ENCODE measurements at regions not wholly inside any gene's neighbourhood (a gene's known extent, or its start where the extent isn't known, plus 50 kb on each side); places are given as distances from the start of the nearest gene placed in this dataset.

DNA sequence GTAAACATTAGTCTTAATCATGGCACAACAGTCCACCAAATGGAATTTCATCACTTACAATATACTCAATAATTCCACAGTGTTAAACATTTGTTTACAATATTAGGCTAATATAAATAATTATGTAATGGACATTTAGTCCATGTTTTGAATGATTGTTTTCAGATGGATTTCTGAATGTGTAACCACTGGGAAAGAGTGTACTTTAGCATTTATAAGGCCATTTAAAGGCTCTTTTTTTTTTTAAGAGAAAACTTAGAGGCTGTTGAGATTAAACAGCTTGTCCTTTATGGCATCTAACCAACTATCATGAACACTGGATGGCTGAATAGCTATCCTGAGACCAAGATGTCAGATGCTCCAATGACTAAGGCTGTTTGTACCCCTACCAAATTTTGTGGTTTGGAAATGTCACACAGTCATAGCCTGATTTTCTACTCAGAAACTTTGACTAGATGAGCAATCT, 248.3 kb upstream of the GLI3 start:
- DNase-seq, result no peak

DNA sequence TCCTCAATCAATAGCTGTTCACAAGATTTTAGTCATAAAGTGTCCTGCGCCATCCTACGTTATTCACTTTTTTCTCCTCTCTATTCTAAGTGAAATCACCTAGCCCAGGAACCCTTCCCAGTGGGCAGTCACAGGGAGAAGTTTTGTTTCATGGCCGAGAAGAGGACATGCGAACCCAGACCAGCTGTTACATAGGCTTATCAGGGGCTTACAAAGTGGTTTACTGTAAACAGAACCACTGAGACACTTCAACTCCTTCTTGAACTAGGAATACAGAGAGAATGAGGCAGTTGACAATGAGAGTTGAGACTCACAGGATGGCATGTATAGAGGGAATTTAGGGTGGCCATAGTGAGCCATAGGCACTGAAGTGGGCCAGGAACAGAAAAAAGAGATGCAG, 246.9 kb upstream of the GLI3 start:
- DNase-seq, result no peak

DNA sequence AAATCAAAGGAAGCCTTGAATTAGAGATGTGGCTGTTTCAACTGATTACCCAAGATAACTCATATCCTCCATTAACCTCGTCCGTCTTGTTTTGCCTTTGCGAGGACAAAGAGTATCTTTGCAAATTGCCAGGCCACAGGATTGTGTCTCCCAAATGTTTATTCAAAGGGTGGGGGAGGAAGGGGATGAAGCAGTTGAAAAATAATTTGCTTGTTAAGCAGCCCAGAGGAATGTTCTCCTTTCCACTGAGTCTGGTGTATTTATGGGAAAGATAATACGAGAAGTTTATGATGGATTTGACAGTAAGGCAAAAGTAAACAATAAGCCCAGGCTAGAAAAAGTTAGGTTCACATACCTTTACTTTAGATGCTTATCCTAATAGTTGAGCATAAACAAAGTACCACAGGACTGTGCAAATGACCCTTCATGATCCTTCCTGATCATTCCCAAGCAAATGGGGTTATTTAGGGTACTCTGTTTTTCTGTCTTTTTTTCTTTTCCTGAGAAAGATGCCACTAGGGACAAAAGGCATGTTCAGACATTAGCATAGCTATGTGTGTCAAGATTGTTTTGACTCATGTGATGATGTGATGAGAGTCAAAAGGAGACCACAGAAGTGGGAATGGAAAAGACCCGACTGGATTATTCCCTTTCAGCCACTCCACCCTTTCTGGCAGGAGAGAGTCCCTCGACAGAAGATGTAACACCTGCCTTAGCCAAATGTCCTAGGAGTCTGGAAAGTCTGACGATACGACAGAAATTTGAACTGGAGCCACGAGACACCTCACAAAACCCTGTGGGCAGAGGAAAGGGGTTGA, 243.0 kb upstream of the GLI3 start:
- DNase-seq, result no peak

DNA sequence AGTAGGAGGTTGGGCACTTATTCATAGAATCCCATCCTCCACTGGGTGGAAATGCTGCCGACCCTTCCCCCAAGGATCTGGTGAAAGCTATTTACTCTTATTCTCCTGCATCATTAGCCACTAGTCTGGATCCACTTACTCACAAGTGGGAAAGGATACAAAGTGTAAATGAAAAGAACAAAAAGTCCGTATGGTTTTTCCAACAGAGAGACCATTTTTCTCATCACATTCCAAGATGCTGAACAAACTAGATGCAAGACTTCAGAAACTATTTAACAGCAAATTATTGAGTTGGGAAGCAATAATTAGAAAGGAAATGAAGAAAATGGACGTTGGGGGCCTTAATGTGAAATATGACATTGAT, 242.4 kb upstream of the GLI3 start:
- no peak for DNase-seq

DNA sequence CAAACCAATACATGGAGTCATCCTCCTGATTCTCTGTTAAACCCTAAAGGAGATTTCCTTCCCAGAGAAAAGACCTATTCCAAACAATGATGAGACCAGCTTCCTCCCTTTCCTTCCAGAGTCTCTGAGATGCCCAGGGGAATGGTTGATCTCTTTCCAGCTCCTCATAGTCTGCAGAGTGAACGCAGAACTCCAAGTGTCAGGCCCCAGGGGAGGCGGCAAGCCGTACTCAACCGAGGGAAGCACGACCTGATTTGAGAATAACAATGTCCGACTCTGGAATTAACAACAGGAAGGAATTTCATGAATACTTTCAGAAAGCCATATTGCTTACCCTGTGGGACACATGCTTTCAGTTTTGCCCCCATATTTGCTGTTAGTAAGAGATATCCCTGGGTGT, 241.7 kb upstream of the GLI3 start:
- no peak for DNase-seq

DNA sequence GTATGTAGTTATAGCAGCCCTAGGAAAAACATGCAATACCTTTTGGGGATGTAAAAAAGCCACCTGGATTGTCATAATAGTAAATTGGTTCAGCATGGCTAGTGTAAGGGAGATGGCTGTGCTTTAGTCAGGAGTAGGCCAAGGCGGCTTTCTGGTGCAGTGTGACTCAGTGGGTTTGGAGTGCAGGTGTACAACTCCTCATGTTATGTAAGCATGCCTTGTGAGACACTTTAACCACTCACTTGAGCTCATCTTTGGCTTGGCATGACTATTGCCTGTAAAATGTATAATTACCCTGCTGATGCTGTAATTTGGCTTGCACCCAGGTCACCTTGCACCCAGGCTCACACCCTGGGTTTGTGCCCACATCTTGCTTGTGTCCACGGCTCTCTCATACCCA, 239.2 kb upstream of the GLI3 start:
- no peak for DNase-seq

DNA sequence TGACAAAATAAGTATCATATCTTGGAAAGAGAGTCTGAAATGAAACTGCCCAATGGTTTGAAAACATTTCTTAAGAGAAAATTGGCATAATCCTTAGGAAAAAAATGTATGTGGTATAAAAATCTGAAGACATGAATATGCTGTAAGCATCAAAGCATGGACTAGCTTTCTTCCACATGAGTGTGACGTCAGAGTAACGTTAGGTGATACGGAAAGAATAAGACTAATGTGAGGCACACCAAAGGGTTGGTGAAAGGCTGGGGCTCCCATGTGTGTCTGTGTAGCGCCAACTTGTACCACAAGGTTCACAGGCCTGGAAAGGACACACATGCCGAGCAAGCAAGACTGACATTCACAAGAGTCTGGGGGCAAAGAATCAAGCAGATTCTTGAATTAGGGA, 238.1 kb upstream of the GLI3 start:
- DNase-seq, result no peak

DNA sequence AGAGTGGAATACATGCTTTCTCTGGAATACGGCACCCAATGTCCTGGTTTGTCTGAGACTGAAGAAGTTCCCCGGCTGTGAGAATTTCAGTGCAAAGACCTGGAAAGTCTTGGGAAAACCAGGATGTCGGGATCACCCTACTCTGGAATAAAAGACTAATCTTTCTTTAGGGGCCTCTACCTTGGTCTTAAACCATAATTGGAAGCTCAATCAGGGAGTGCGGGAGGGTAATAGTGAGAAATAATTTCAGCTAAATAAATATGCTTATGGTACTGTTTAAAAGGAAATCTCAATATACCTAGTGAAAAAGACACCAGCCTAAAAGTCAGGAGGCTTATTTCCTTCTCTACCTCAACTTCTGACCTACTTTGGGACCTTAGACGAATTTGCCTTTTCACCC, 236.1 kb upstream of the GLI3 start:
- no peak for DNase-seq

DNA sequence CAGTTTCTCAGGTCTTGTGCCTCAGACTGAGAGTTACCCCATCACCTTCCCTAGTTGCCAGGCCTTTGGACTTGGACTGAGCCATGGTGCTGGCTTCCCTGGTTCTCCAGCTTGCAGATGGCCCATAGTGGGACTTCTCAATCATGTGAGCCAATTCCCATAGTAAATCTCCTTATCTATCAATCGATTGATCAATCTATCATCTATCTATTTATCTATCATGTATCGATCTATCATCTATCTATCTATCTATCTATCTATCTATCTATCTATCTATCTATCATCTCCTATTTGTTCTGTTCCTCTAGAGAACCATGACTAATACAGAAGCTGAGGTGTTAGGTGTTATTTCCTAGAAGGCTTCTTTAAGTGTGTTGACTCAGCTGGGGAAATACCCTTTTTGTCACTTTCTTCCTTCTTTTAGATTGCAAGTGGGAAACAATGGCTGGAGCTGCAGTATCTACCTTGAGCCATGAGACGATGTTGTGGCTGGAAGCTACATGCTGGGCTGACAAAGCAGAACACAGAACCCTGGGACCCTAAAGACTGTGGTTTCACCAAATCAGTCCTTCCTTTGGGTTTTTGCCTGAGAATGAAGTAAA, 234.7 kb upstream of the GLI3 start:
- no peak for DNase-seq

DNA sequence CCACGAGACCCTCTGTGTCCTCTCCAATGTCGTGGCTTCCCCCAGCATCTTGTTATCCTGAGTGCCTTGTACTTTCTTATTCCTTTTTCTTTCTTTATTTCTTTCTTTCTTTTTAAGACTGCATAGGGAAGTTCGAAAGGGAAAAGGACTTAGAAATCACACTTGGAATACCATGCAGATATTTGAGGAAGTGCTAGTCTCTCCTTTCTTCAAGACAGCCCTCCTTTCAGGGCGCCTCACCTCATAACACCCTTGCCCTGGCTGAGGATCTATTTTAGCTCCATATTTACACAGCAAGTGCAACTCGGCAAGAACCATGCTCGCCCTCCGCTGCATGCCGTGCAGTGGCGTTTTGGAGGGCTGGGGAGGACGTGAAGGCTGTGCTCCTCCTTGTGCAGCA, 232.3 kb upstream of the GLI3 start:
- peak; percentile 60 for DNase-seq

DNA sequence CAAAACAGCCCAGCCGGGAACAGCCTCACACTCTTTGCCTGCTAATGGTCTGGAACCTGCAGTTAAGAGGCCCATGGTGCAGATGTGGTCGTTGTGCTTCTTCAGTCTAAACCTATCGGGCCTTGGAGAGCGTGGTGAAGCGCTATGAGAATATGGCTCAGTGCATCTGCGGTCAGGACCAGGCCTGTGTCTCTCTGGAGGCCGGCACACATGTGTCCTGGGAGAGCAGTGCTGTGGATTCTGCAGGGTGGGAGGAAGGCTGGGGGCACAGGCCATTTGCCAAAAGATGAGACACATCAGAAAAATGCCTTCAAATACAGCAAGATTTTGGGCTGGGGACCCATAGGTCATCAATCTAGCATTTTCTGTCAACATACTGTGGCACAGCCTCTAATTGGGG, 231.5 kb upstream of the GLI3 start:
- no peak for DNase-seq

DNA sequence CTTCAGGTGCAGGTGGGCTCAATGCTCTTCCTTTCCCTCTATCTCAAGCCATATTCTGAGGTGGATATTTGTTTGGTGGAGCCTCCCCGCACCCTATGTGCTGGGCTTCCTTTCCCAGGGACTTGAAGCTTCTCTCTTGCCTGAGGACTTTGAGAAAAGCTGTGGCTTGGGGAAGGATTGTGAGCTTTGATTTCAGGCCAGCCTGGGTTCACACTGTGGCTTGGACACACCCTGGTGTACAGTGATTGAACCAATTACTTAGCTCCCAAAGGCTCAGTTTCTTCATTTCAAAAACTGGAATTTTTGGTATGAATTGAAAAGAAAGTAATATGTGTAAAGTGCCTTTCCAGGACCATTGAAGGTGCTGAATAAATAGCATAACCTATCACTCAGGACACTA, 224.5 kb upstream of the GLI3 start:
- DNase-seq, result no peak

DNA sequence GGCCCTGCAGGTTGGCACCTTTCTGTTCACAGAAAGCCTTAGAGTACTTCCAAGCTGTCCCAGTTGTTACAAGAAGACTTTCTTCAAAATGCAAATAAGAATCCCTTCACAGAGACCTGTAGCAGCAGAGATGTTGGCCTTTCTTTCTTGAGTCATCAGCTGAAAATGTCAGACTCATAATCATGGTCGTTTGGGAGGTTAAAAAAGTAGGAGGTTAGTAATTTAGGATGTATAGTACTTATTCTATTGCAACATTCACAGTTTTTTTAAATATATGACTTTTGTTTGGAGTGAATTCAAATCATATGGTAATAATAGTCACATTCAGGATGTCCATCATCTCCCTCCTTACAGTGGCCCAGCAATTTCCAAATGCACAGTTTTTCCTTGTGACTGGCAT, 223.9 kb upstream of the GLI3 start:
- no peak for DNase-seq

DNA sequence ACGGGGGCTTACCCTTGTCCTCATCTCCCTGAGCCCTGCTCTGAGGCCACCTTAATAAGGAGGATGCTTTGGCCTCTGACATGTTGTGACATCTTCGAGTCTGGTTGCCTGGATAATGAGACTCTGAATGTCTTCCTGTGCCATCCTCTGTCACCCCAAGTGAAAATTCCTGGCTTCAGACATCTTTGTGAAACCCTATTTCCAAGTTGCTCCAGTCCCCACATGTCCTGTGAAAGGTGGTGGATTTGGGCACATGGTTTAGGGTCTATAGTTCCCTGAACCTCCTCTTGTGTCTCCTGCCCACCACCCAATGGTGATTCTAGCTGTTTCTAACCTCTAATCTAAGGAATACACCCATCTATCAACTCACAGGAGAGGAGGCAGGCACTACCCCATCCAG, 223.1 kb upstream of the GLI3 start:
- no peak for DNase-seq

DNA sequence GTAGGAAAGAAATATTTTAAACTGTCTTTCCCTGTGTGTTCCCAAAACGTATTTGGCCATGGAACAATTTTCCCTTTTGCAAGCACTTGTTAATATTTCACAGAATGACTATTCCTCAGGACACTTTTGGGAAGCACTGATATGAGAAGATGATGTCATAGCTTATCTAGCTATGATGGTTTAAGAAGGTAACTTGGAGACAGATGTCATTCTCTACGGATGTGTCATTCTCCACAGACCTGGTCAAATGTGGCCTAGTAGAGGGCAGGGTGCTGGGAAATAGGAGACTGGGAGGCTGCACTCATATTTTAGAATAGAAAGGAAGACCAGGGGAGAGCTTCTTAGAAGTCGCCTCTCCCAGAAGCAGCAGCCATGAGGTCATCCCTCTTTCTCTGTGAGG, 220.7 kb upstream of the GLI3 start:
- no peak for DNase-seq

DNA sequence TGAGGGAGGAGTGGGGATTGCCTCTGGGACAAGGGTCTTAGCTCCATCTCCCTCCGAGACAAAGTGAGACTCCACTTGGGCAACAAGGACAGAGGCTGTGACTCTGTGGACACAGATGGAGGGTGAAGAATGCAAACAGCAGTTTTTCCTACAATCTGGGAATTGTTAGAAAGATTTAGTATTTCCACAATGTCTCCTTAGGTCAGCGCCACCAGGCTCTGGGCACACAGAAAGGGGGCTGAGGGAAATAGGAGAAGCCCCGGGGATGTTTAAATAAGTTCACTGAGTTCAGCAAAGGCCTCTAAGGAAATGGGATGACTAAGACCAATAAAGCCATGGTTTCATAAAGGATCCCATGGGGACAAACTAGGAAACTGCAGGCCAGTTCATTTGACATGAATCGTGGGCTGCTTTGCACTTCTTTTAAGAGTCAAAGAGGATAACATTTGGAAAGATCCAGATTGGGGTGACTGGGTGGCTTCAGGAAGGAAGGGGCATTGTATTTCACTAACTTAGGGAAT, 219.8 kb upstream of the GLI3 start:
- no peak for DNase-seq

DNA sequence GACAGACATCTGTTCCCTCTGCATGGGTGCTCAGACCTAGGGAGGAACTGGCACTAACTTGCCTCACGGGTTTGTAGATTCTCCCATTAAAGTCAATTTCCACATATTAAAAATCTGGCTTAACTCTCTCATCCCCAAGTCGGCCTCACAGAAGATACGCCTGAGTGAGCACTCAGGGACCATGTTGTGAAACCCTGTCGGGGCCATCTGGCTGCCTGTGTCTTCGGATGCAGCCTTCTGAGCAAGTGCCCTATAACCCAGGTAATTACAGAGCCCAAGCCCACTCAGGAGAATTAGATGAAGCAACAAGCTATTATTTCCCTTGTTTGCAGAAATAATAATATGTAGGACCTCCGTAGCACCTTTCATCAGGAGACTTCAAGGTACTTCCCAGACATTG, 219.3 kb upstream of the GLI3 start:
- DNase-seq, result no peak

DNA sequence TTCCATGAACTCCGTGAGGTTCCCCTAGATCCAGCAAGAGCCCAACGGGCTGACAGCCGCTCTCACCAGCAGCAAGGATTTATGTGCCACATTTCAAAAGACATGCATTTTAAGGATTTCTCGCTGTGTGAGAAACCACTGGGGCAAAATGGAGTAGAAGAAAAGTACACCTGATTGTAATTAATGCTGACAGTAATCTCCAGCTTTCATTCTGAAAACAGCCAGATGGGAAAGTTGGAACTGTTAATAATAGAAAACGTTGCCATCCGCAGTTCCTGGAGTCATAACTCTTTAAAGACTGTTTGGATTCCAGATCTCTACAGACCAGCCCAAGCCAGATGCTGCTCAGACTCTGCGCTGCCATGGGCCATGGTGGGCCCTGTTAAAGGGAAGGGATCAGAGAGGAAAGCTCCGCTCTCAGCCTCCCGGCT, 216.9 kb upstream of the GLI3 start:
- no peak for DNase-seq

DNA sequence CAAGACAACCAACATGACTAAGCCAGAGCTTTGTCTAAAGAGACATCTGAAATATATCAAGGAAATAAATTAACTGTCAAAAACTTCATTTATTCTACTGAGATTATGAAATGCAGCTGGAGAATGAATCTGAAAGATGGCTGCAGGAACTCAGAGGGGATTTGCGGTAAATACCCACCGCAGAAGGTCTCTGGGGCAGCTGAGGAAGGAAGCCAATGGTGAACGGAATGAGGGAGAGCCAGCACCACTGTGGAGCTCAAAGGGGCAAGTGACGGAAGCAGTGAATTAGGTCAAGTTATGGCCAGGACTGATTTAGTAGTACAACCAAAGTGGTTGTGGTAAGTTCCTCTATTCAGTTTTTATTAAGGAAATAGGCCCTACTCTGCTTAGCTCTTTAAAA, 215.3 kb upstream of the GLI3 start:
- DNase-seq, result no peak

DNA sequence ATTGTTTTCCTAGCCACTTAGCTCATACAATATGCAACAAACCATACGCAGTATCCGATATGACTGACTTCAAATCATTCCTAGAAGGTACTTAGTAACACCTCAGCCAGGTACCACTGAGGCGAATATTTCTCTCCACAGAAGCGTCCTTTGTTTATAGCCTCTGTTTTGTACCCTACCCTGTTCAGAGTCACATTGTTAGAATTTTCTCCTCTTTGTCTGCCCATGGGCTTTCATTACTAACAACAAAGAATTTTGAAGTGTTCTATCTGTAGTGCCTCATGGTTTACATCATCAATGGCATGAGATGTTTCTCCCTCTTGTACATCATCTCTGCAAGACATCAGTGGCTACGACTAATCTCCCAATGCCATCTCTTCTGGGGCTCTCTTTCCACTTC, 212.4 kb upstream of the GLI3 start:
- DNase-seq, result no peak

DNA sequence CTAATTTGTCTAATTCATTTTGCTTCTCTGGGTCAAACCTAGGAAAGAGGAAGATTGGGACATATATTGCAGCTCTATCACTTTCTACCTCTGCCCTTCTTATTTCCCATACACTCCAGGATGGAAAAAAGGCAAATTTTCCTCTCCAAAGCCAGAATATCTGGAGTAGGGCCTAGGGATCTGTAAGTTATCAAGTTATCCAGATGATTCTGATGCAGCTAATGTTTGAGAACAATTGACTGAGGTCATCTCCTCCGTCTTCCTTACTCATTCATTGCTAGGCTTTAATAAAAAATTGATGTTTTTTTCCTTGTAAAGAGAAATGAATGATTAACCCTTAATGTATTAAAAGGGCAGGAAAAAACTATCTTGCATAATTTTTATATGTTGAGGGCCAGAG, 211.9 kb upstream of the GLI3 start:
- DNase-seq, result no peak

DNA sequence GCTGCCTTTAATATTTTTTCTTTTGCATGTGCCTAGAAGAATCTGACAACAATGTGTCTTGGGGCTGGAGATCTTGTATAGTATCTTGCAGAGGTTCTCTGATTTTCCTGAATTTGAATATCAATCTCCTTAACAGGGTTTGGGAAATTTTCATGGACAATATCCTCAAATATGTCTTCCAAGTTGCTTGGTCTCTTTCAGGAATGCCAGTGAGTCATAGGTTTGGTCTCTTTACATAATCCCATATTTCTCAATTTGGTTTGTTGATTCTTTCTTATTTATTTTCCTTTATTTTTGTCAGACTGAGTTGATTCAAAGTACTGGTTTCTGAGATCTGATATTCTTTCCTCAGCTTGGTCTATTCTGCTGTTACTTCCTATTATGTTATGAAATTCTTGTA, 208.7 kb upstream of the GLI3 start:
- no peak for DNase-seq

DNA sequence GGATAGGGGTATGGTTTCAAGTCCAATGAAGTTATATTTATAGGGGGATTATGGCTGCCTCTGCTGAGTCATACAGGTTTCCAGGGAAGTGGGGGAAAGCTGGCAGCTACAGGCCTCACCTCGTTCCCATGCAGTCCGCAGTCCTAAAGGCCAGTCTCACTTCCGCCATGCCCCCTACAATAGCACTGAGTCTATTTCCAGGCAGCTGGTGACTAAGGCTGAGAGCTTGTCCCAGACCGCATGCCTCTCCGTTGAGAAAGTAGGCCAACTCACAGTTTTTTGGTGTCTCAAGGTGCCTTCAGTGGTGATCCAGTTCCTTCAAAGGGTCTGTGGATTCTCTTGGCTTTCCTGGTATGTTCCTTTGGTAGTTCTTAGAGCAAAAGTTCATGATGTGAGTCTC, 203.9 kb upstream of the GLI3 start:
- DNase-seq, result no peak

DNA sequence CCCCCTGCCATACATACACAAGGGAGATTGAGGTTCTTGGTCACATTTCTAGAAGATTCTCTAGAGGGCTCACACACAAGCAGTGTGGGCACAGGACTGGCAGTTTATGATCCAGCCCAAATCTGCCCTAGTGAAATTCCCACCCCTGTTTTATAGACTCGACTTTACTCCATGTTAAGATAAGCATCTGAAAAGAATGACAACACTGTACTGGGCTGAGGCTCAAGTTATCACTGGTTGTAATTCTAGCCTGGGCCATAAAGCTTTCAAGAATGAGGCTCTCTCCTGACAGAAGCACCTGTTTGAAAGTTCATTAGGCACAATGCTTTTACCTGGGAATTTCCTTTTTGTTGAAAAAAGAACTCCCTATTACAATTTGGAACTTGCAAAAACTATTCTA, 195.6 kb upstream of the GLI3 start:
- no peak for DNase-seq

DNA sequence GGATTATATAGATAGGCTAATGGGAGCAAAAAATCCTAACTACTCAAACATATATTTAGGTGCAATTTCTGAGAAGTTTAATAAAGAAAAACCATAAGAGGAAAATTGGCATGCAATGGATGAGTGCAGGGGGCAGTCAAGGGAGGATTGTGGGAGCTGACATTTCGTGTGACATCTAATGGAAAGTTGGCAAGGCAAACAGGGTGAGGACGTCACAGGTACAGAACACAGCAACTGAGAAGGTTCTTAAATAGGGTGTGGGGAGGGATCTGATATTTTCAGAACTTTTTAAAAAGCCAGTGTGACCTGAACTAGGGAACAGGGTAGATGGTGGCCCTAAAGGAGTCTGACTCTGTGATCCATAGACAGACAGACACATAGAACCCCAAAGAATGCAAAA, 194.9 kb upstream of the GLI3 start:
- DNase-seq, result no peak
